Body of pancreas (tissue), 4 donors: ENCODE measurements at regions not wholly inside any gene's neighbourhood (a gene's known extent, or its start where the extent isn't known, plus 50 kb on each side); places are given as distances from the start of the nearest gene placed in this dataset.
"Not testable (repeated sequence)": the region's sequence is repeated elsewhere in the genome, so short reads cannot be mapped to it uniquely, and the experiment has no call there.

Source experiments
- ATAC-seq: fragments of 150-250 bp; one replicate; pipeline ENCODE4 v1.9.1; 2016
- DNase-seq, 4 donors: peaks; one replicate each; pipeline ENCODE4 v3.0.0-alpha.2; 2019
- H3K27ac ChIP-seq, 4 donors: fragments of 200-600 bp; sonication (generic); 1 replicate in 3 of 4; 2 replicates in 1 of 4; pipeline versions ENCODE4 v1.5.1 to v1.6.1; 2016 to 2019; ENCODE audit warnings: mild to moderate bottlenecking in 1 of 4, mixed read lengths in 1 of 4, moderate library complexity in 1 of 4
- H3K27me3 ChIP-seq, 2 donors: fragments of 200-600 bp; sonication (generic); one replicate each; pipeline ENCODE4 v1.6.0; 2016; ENCODE audit warnings: mild to moderate bottlenecking in 1 of 2
- H3K36me3 ChIP-seq, 2 donors: fragments of 200-600 bp; sonication (generic); replicated peaks in 1 of 2; 2 replicates each; pipeline ENCODE4 v1.5.1; 2016; ENCODE audit warnings: low read depth in 2 of 2; ENCODE audit not compliant: insufficient read depth in 1 of 2
- H3K4me1 ChIP-seq: fragments of 200-600 bp; sonication (generic); one replicate; pipeline ENCODE4 v1.6.0; 2016
- H3K4me3 ChIP-seq, 2 donors: fragments of 200-600 bp; sonication (generic); 1 replicate in 1 of 2; 2 replicates in 1 of 2; pipeline ENCODE4 v1.5.1; 2016 to 2019
- H3K9me3 ChIP-seq, 3 donors: fragments of 200-600 bp; sonication (generic); 1 replicate in 2 of 3; 2 replicates in 1 of 3; pipeline ENCODE4 v1.5.1; 2016
- POLR2A ChIP-seq, 3 donors: fragments of 450-650 bp; IDR thresholded peaks; one replicate each; pipeline ENCODE4 v1.6.1; 2016; ENCODE audit warnings: antibody characterized with exemption in 3 of 3, mild to moderate bottlenecking in 2 of 3
- WGBS, 2 donors: methylation state at CpG; one replicate each; pipeline ENCODE4 v1.1.5; 2017; 5-methylcytosine and 5-hydroxymethylcytosine counted together
- intact Hi-C: fragments of 100-400 bp; cut with DNase I; formaldehyde crosslinking; loops from one replicate; pipeline ENCODE4 v1.15.1; 2023
- TF ChIP-seq, protein P1 (sequence below), 7 experiments: fragments of 450-650 bp in 4 of 7; fragments of 200-600 bp in 3 of 7; sonication (generic) in 3 of 7; IDR thresholded peaks; one replicate each; pipeline ENCODE4 v1.5.1; 2016 to 2019; ENCODE audit warnings: antibody characterized with exemption in 7 of 7

GRCh38 chr9:84076384-84076783 is 95.8 kb downstream of the RMI1 start:
- Histone ChIP-seq H3K4me1 (peaks cover 10% of the 10 kb centered on the region), H3K4me3 (no peak overlapping the region), H3K9me3 (no peaks in the 10 kb centered on the region), H3K27me3 (no peaks in the 10 kb centered on the region), H3K27ac (no peak overlapping the region), H3K36me3 (no peaks in the 10 kb centered on the region)
- no peak for TF ChIP-seq POLR2A (IDR thresholded peaks at IDR 0.05)
- TF ChIP-seq, protein P1, sequence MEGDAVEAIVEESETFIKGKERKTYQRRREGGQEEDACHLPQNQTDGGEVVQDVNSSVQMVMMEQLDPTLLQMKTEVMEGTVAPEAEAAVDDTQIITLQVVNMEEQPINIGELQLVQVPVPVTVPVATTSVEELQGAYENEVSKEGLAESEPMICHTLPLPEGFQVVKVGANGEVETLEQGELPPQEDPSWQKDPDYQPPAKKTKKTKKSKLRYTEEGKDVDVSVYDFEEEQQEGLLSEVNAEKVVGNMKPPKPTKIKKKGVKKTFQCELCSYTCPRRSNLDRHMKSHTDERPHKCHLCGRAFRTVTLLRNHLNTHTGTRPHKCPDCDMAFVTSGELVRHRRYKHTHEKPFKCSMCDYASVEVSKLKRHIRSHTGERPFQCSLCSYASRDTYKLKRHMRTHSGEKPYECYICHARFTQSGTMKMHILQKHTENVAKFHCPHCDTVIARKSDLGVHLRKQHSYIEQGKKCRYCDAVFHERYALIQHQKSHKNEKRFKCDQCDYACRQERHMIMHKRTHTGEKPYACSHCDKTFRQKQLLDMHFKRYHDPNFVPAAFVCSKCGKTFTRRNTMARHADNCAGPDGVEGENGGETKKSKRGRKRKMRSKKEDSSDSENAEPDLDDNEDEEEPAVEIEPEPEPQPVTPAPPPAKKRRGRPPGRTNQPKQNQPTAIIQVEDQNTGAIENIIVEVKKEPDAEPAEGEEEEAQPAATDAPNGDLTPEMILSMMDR (IDR thresholded peaks at IDR 0.05): no peak
- intact Hi-C loops: no loop called here
- ATAC-seq (no peak), DNase-seq (no peak)
- 100% methylated on average over 1 of the region's 1 CpG for WGBS, 2 donors

DNA sequence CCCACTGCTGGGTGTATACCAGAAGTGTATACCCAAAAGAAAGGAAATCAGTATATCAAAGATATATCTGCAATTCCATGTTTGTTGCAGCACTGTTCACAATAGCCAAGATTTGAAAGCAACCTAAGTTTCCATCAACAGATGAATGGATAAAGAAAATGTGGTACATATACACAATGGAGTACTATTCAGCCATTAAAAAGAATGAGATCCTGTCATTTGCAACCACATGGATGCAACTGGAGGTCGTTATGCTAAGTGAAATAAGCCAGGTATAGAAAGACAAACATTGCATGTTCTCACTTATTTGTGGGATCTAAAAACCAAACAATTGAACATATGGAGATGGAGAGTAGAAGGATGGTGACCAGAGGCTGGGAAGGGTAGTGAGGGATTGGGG is 97.2 kb downstream of the RMI1 start:
- H3K27me3 ChIP-seq, H3K9me3 ChIP-seq, ATAC-seq, intact Hi-C loops, H3K4me1 ChIP-seq, DNase-seq, H3K27ac ChIP-seq, H3K36me3 ChIP-seq, H3K4me3 ChIP-seq: not testable (repeated sequence)
- WGBS, 2 donors: 38 to 56% methylated on average over 1 of the region's 1 CpG

- ATAC-seq: no peak
- Histone ChIP-seq H3K27me3 (no peaks in the 10 kb centered on the region), H3K36me3 (no peaks in the 10 kb centered on the region), H3K4me1 (no peaks in the 10 kb centered on the region), H3K9me3 (no peaks in the 10 kb centered on the region), H3K4me3 (no peak overlapping the region), H3K27ac (no peak overlapping the region)
- 39 to 45% methylated on average over 4 of the region's 4 CpGs for WGBS, 2 donors
- intact Hi-C loops: no loop called here
- no peak for TF ChIP-seq POLR2A (IDR thresholded peaks at IDR 0.05)
- TF ChIP-seq, protein P1 (IDR thresholded peaks at IDR 0.05): no peak
- DNase-seq: no peak
Measured at GRCh38 chr9:84079994-84080393, 99.4 kb downstream of the RMI1 start.

GRCh38 chr9:84101964-84102632 is 121.5 kb downstream of the RMI1 start:
- TF ChIP-seq POLR2A (IDR thresholded peaks at IDR 0.05): no peak
- TF ChIP-seq, protein P1 (IDR thresholded peaks at IDR 0.05): no peak
- intact Hi-C loops: no loop called here
- Histone ChIP-seq H3K27me3 (no peaks in the 10 kb centered on the region), H3K36me3 (no peaks in the 10 kb centered on the region), H3K4me3 (no peak overlapping the region), H3K4me1 (no peaks in the 10 kb centered on the region), H3K27ac (no peak overlapping the region), H3K9me3 (no peaks in the 10 kb centered on the region)
- 13 to 14% methylated on average over 28 to 29 of the region's 29 CpGs for WGBS, 2 donors
- ATAC-seq: no peak
- no peak for DNase-seq

- 21 to 30% methylated on average over 1 of the region's 1 CpG for WGBS, 2 donors
- no peak for TF ChIP-seq POLR2A (IDR thresholded peaks at IDR 0.05)
- TF ChIP-seq, protein P1 (IDR thresholded peaks at IDR 0.05): no peak
- Histone ChIP-seq H3K36me3 (no peaks in the 10 kb centered on the region), H3K9me3 (no peaks in the 10 kb centered on the region), H3K27ac (no peak overlapping the region), H3K27me3 (no peaks in the 10 kb centered on the region), H3K4me1 (no peaks in the 10 kb centered on the region), H3K4me3 (no peak overlapping the region)
- no peak for DNase-seq
- no peak for ATAC-seq
- intact Hi-C loops: no loop called here
Measured at GRCh38 chr9:84103651-84104377, 123.2 kb downstream of the RMI1 start.
